Astrocyte (in vitro differentiated cells and primary cell): ENCODE measurements at regions not wholly inside any gene's neighbourhood (a gene's known extent, or its start where the extent isn't known, plus 50 kb on each side); places are given as distances from the start of the nearest gene placed in this dataset.
A peak's percentile ranks its signal among the peaks of the same experiment; 100 is the strongest.

Experiments
- DNase-seq: peaks from one replicate; pipeline ENCODE4 v3.0.0-alpha.2; 2010; ENCODE audit warnings: low read depth
- FAIRE-seq: peaks from 2 replicates; lab custom pipeline; 2011; peaks lifted over from hg19 to GRCh38; lab: Jason Lieb, UNC
- H2AFZ ChIP-seq: 2 replicates; pipeline ENCODE4 v1.6.0; 2012; ENCODE audit warnings: low read depth, low read length, inconsistent platforms
- H3K27ac ChIP-seq: 2 replicates; pipeline ENCODE4 v1.5.1; 2011; ENCODE audit warnings: low read depth, low read length, inconsistent platforms
- H3K27me3 ChIP-seq: 2 replicates; pipeline ENCODE4 v1.6.0; 2011; ENCODE audit warnings: low read length, inconsistent platforms; ENCODE audit not compliant: insufficient read depth
- H3K36me3 ChIP-seq: 2 replicates; pipeline ENCODE4 v1.5.1; 2011; ENCODE audit warnings: low read length, inconsistent platforms; ENCODE audit not compliant: insufficient read depth
- H3K4me1 ChIP-seq: 2 replicates; pipeline ENCODE4 v1.5.1; 2011; ENCODE audit warnings: low read length, inconsistent platforms; ENCODE audit not compliant: insufficient read depth
- H3K4me2 ChIP-seq: 2 replicates; pipeline ENCODE4 v1.6.0; 2012; ENCODE audit warnings: low read length, inconsistent platforms
- H3K4me3 ChIP-seq: 2 replicates; pipeline ENCODE4 v1.5.1; 2011; ENCODE audit warnings: low read depth, mild to moderate bottlenecking, low read length, inconsistent platforms; ENCODE audit not compliant: insufficient read depth
- H3K79me2 ChIP-seq: 2 replicates; pipeline ENCODE4 v1.6.0; 2012; ENCODE audit warnings: mild to moderate bottlenecking, low read length, inconsistent platforms; ENCODE audit not compliant: insufficient read depth
- H3K9ac ChIP-seq: 2 replicates; pipeline ENCODE4 v1.6.0; 2012; ENCODE audit warnings: mild to moderate bottlenecking, low read length, inconsistent platforms
- H3K9me3 ChIP-seq: 2 replicates; pipeline ENCODE4 v1.5.1; 2012; ENCODE audit warnings: low read depth, mild to moderate bottlenecking, low read length, inconsistent platforms; ENCODE audit not compliant: insufficient read depth
- H4K20me1 ChIP-seq: 2 replicates; pipeline ENCODE4 v1.6.0; 2012; ENCODE audit warnings: low read length, inconsistent platforms; ENCODE audit not compliant: insufficient read depth
- H3K27ac Mint-ChIP-seq: one replicate; pipeline ENCODE4 v1.8.0; 2021; ENCODE audit warnings: mild to moderate bottlenecking, mixed read lengths; ENCODE audit not compliant: unreplicated experiment
- H3K27me3 Mint-ChIP-seq: one replicate; pipeline ENCODE4 v1.8.0; 2021; ENCODE audit warnings: low read depth, mixed read lengths; ENCODE audit not compliant: unreplicated experiment
- H3K36me3 Mint-ChIP-seq: one replicate; pipeline ENCODE4 v1.8.0; 2021; ENCODE audit warnings: low read depth, mixed read lengths; ENCODE audit not compliant: unreplicated experiment
- H3K4me1 Mint-ChIP-seq: one replicate; pipeline ENCODE4 v1.8.0; 2021; ENCODE audit warnings: low read depth, mixed read lengths; ENCODE audit not compliant: unreplicated experiment
- H3K4me3 Mint-ChIP-seq: one replicate; pipeline ENCODE4 v1.8.0; 2021; ENCODE audit warnings: mild to moderate bottlenecking, moderate library complexity, mixed read lengths; ENCODE audit not compliant: unreplicated experiment
- H3K9me3 Mint-ChIP-seq: one replicate; pipeline ENCODE4 v1.8.0; 2021; ENCODE audit warnings: mild to moderate bottlenecking, mixed read lengths; ENCODE audit not compliant: unreplicated experiment
- CTCF ChIP-seq: IDR thresholded peaks from 2 replicates; pipeline ENCODE4 v1.5.1; 2011; ENCODE audit warnings: low read depth, mild to moderate bottlenecking, inconsistent platforms, low read length, moderate library complexity; ENCODE audit not compliant: insufficient read depth
- EZH2 ChIP-seq: IDR thresholded peaks from 2 replicates; pipeline ENCODE4 v1.6.1; 2012; ENCODE audit warnings: mild to moderate bottlenecking, low read length, inconsistent platforms; ENCODE audit not compliant: insufficient read depth

GRCh38 chr20:4568361-4568959 lies 117.8 kb upstream of the PRNP start:
- H3K79me2 ChIP-seq: no peaks in the 10 kb centered on the region
- peaks cover 28% of the 10 kb centered on the region for H3K27me3 Mint-ChIP-seq
- no peak overlapping the region for H3K27ac ChIP-seq
- DNase-seq (no peak), FAIRE-seq (peak; percentile 29)
- no peaks in the 10 kb centered on the region for H3K9me3 ChIP-seq
- no peak overlapping the region for H3K27ac Mint-ChIP-seq
- no peaks in the 10 kb centered on the region for H4K20me1 ChIP-seq
- H3K9me3 Mint-ChIP-seq: peaks cover 4% of the 10 kb centered on the region
- H3K4me1 Mint-ChIP-seq: no peaks in the 10 kb centered on the region
- no peak overlapping the region for H3K4me3 Mint-ChIP-seq
- peaks cover 10% of the 10 kb centered on the region for H3K4me1 ChIP-seq
- no peak for TF ChIP-seq CTCF
- no peak for TF ChIP-seq EZH2
- no peak overlapping the region for H3K4me2 ChIP-seq
- H3K36me3 Mint-ChIP-seq: no peaks in the 10 kb centered on the region
- no peak overlapping the region for H3K4me3 ChIP-seq
- no peak overlapping the region for H2AFZ ChIP-seq
- H3K27me3 ChIP-seq: no peaks in the 10 kb centered on the region
- no peaks in the 10 kb centered on the region for H3K36me3 ChIP-seq
- no peak overlapping the region for H3K9ac ChIP-seq

DNA sequence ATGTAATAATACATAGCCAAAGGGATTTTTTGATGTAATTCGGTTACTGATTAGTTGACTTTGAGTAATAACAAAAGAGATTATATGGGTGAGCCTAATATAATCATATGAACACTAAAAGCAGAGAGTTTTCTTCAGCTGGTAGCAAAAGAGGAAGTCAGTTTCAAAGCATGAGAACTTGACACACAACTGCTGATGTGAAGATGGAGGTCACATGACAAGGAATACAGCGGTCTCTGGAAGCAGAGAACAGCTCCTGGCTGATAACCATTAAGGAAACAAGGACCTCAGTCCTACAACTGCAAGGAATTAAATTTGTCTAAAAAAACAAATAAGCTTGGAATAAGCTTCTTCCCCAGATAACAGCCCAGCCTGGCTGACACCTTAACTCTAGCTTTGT lies 119.1 kb upstream of the PRNP start:
- no peak for DNase-seq
- Histone ChIP-seq H4K20me1 (no peaks in the 10 kb centered on the region), H3K4me1 (peaks cover 7% of the 10 kb centered on the region), H3K27ac (no peak overlapping the region), H3K9ac (no peak overlapping the region), H3K4me2 (no peak overlapping the region), H3K9me3 (no peaks in the 10 kb centered on the region), H3K4me3 (no peak overlapping the region), H3K27me3 (no peaks in the 10 kb centered on the region), H3K36me3 (no peaks in the 10 kb centered on the region), H2AFZ (no peak overlapping the region), H3K79me2 (no peaks in the 10 kb centered on the region)
- Mint-ChIP-seq H3K4me1 (no peaks in the 10 kb centered on the region), H3K27ac (no peak overlapping the region), H3K27me3 (peaks cover 36% of the 10 kb centered on the region), H3K9me3 (peaks cover 4% of the 10 kb centered on the region), H3K4me3 (no peak overlapping the region), H3K36me3 (no peaks in the 10 kb centered on the region)
- no peak for TF ChIP-seq EZH2
- no peak for TF ChIP-seq CTCF
- no peak for FAIRE-seq

DNA sequence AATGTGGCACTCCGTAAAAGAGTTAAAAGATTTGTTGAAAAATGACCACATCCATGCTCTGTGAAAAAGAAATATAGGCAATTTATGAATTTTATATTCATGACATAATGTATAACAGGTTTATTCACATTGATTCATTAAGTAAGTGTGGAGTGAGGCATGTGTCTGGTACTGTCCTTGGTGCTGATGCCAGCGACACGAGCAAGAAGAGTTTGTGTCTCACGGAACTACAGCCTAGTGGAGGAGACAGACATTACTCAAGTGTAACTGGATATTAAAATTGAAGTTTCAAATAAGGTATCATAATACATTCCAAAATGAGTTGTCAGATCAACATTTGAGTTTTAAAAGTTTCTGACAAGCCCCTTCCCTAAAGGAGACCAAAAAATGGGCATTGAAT lies 122.7 kb upstream of the PRNP start:
- no peak overlapping the region for H3K27ac Mint-ChIP-seq
- no peak overlapping the region for H3K9ac ChIP-seq
- no peaks in the 10 kb centered on the region for H3K36me3 ChIP-seq
- H3K36me3 Mint-ChIP-seq: no peaks in the 10 kb centered on the region
- peak; percentile 99 for FAIRE-seq
- H2AFZ ChIP-seq: no peak overlapping the region
- no peaks in the 10 kb centered on the region for H3K9me3 ChIP-seq
- no peaks in the 10 kb centered on the region for H3K4me1 Mint-ChIP-seq
- DNase-seq: peak; percentile 65
- no peak overlapping the region for H3K4me3 Mint-ChIP-seq
- H3K79me2 ChIP-seq: no peaks in the 10 kb centered on the region
- no peaks in the 10 kb centered on the region for H3K4me1 ChIP-seq
- peak; percentile 52 for TF ChIP-seq CTCF
- no peak for TF ChIP-seq EZH2
- H3K4me3 ChIP-seq: no peak overlapping the region
- H3K9me3 Mint-ChIP-seq: peaks cover 4% of the 10 kb centered on the region
- peaks cover 32% of the 10 kb centered on the region for H3K27me3 Mint-ChIP-seq
- no peak overlapping the region for H3K27ac ChIP-seq
- H4K20me1 ChIP-seq: no peaks in the 10 kb centered on the region
- H3K4me2 ChIP-seq: no peak overlapping the region
- H3K27me3 ChIP-seq: no peaks in the 10 kb centered on the region
